ENCODE measurements at regions not wholly inside any gene's neighbourhood (a gene's known extent, or its start where the extent isn't known, plus 50 kb on each side); places are given as distances from the start of the nearest gene placed in this dataset.
"Not testable (repeated sequence)": the region's sequence is repeated elsewhere in the genome, so short reads cannot be mapped to it uniquely, and the experiment has no call there.

DNA sequence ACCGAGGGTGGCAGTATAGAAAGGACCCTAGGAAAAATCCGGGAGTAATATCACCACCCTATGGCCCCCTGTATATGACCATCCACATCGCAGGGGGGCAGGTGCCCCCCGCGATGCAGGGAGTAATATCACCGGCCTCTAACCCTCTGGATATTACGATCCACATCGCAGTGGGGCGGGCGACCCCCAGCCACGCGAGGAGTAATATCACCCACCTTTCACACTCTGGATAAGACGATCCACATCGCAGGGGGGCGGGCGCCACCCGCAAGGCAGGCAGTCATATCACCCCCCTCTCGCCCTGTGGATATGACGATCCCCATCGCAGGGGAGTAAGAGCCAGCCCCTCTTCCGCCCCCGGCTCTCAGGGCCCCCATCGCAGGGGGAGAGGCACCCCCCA, 76.7 kb upstream of the RUBCNL start:
- DNase-seq, result no peak

- DNase-seq, result not testable (repeated sequence)
These were observed 73.2 kb upstream of the RUBCNL start for GRCh38 chr13:46460223-46460622.

GRCh38 chr13:46457255-46457654, 70.2 kb upstream of the RUBCNL start:
- not testable (repeated sequence) for DNase-seq

DNA sequence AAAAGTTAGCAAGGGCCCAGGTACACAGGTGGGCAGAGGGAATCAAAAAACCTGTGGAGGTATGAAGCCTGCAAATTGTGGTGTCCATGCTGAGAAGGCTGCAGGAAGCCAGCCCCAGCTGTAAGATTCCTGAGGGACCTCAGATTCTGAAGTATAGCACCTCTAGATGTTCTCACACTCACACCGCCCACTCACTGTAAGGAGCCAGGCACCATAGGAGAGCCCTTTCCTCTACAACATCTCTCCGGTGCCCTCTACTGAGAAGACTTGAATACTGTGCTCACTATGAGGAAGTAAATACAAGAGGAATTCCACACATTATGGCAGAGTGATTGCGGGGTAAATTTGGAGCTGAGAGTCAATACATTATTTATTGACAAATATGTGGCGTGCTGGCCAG, 68.9 kb upstream of the RUBCNL start:
- DNase-seq, result not testable (repeated sequence)

DNA sequence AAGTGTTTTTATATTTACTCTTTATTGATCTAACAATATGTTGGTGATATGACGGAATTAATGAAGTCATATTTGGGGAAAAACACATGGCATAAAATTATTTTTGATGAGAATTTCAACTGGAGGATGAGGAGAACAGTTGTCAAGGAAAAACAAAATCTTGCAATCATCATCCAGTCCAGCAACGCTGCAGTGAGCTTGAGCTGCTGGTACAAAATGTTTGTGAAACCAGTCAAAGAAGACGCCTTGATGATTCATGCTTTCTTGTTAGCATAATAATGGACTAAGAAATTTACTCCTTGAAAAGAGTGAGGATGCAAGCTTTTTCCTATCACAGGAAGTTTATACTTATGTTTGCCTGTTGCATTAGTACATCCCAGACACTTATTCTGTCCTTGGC, 64.1 kb upstream of the RUBCNL start:
- DNase-seq, result not testable (repeated sequence)

DNA sequence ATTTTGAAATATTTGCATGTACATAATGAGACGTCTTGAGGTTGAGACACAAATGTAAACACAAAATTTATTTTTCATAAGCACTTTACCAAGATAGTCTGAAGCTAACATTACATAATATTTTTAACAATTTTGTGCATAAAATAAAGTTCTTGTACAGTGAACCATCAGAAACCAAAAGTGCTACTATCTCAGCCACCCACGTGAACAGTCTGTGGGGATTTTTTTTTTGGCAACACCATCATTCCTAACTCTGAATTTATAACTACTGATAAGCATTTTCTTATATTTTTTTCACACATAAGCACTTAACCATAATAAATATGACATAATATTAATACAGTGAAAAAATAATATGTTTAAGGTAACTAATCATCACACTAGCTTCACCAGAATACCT, 62.9 kb upstream of the RUBCNL start:
- not testable (repeated sequence) for DNase-seq

GRCh38 chr13:46448148-46448547, 61.1 kb upstream of the RUBCNL start:
- DNase-seq, result not testable (repeated sequence)

- not testable (repeated sequence) for DNase-seq
These were observed 50.9 kb upstream of the RUBCNL start for GRCh38 chr13:46437808-46438404.

Measured in stimulated activated naive CD4-positive, alpha-beta T cell (primary cell).